ENCODE measurements at regions not wholly inside any gene's neighbourhood (a gene's known extent, or its start where the extent isn't known, plus 50 kb on each side); places are given as distances from the start of the nearest gene placed in this dataset.
"Not testable (repeated sequence)": the region's sequence is repeated elsewhere in the genome, so short reads cannot be mapped to it uniquely, and the experiment has no call there.

DNA sequence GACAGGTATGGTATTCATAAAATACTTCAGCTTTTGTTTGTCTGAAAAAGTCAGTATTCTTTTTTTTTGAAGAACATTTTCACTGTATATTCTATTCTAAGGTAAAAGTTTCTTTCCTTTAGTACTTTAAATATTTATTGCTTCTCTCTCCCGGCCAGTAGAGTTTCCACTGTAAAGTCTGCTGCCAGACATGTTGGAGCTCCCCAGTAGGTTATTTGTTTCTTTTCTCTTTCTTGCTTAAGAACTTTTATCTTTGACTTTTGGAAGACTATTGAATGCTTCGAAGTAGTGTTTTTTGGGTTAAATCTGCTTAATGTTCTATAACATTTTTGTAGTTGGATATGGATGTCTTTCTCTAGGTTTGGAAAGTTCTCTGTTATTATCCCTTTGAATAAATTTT lies 1613.3 kb downstream of the SPATA31A7 start:
- ATAC-seq; H3K79me2 ChIP-seq (ENCODE audit: insufficient read depth, low read length); in situ Hi-C loops (cut with HindIII; ENCODE audit: extremely low pct_ligation_motif_present, low pct_unique_long_range_greater_than_20kb); intact Hi-C loops (cut with micrococcal nuclease; ENCODE audit: unreplicated experiment); H3K27ac ChIP-seq (ENCODE audit: extremely low read length, insufficient read depth, low read length); H3K9me3 ChIP-seq (ENCODE audit: low read length); H3K27me3 ChIP-seq (ENCODE audit: control insufficient read depth in 1 of 2, insufficient read depth in 2 of 2, low read length in 2 of 2); H4K20me1 ChIP-seq (ENCODE audit: insufficient read depth, low read length); H3K9ac ChIP-seq (ENCODE audit: insufficient read depth, low read depth, low read length); FAIRE-seq; H3K36me3 ChIP-seq (replicated peaks in 1 of 2; ENCODE audit: control insufficient read depth in 1 of 2, insufficient read depth in 2 of 2, low read length in 2 of 2); DNase-seq (ENCODE audit: low spot score); CTCF ChIA-PET (ENCODE audit: low intra/inter-chr PET ratio, low total read pairs); TF ChIP-seq FOXP1 (CRISPR knock-in tag; IDR thresholded peaks at IDR 0.05): not testable (repeated sequence)
- Histone ChIP-seq H3K4me3 (replicated peaks in 1 of 3; ENCODE audit: insufficient read depth in 1 of 3, low read depth in 2 of 3, low read length in 3 of 3) (peak overlapping the region; percentile 2 to 84 (median 75); a peak in 3 of 6 replicates), H3K4me1 (ENCODE audit: insufficient read depth, low read length) (peaks cover 10% of the 10 kb centered on the region; the same call in 1 of the 2 replicates), H3K4me2 (ENCODE audit: low read depth, low read length) (peak overlapping the region; percentile 54), H2AFZ (ENCODE audit: low read length) (peak overlapping the region; percentile 2)
- WGBS (ENCODE audit: low lambda C conversion rate): 27% methylated on average over 2 of the region's 2 CpGs
- TSS peak; percentile 70 for BruUV-seq (replicated peaks)
- TF ChIP-seq NBN (conservative IDR thresholded peaks at IDR 0.05) (0 out of 2 replicates have a peak, but pooled peaks have one; percentile 47), ARNT (IDR thresholded peaks at IDR 0.05) (0 out of 2 replicates have a peak, but pooled peaks have one; percentile 14), FOXP1 (IDR thresholded peaks at IDR 0.05) (0 out of 2 replicates have a peak, but pooled peaks have one; percentile 34)
- POLR2A ChIA-PET: interaction anchor here (1.3 kb wide), 1 partner anchor 1014 kb away, joined by 6 read pairs; no protein-coding TSS in a partner anchor

- ATAC-seq; H4K20me1 ChIP-seq (ENCODE audit: insufficient read depth, low read length); FAIRE-seq; H3K79me2 ChIP-seq (ENCODE audit: insufficient read depth, low read length); H3K27ac ChIP-seq (ENCODE audit: extremely low read length, insufficient read depth, low read length); POLR2A ChIA-PET; in situ Hi-C loops (cut with HindIII; ENCODE audit: extremely low pct_ligation_motif_present, low pct_unique_long_range_greater_than_20kb); CTCF ChIA-PET (ENCODE audit: low intra/inter-chr PET ratio, low total read pairs); intact Hi-C loops (cut with micrococcal nuclease; ENCODE audit: unreplicated experiment); H2AFZ ChIP-seq (ENCODE audit: low read length); H3K4me2 ChIP-seq (ENCODE audit: low read depth, low read length); DNase-seq (ENCODE audit: low spot score); H3K9me3 ChIP-seq (ENCODE audit: low read length); H3K9ac ChIP-seq (ENCODE audit: insufficient read depth, low read depth, low read length); H3K36me3 ChIP-seq (replicated peaks in 1 of 2; ENCODE audit: control insufficient read depth in 1 of 2, insufficient read depth in 2 of 2, low read length in 2 of 2); H3K4me3 ChIP-seq (replicated peaks in 1 of 3; ENCODE audit: insufficient read depth in 1 of 3, low read depth in 2 of 3, low read length in 3 of 3); H3K27me3 ChIP-seq (ENCODE audit: control insufficient read depth in 1 of 2, insufficient read depth in 2 of 2, low read length in 2 of 2); BruUV-seq (replicated peaks): not testable (repeated sequence)
- 12% methylated on average over 1 of the region's 1 CpG for WGBS (ENCODE audit: low lambda C conversion rate)
- peaks cover 10% of the 10 kb centered on the region; the same call in 1 of the 2 replicates for H3K4me1 ChIP-seq (ENCODE audit: insufficient read depth, low read length)
Measured at GRCh38 chr9:62804314-62804713, 1614.5 kb downstream of the SPATA31A7 start.

DNA sequence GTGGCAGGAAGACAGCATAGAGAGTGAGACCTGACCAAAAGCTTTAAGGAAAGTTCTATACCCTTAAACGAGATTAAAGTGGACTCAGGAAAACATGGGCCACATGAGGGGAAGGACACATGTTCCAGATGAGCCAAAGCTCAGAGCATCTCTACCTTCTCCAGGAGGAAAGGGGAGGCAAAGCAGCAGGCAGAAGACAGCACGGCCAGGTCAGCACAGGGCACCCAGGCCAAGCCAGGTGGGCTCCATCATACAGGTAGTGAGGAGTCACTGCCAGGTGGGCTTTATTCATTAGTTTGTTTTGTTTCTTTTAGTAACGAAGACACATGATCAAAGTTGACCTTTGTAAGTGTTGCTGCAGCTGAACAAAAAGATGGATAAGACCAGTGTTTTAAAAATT lies 1617.6 kb downstream of the SPATA31A7 start:
- H3K9me3 ChIP-seq (ENCODE audit: low read length); POLR2A ChIA-PET; H3K4me2 ChIP-seq (ENCODE audit: low read depth, low read length); H3K36me3 ChIP-seq (replicated peaks in 1 of 2; ENCODE audit: control insufficient read depth in 1 of 2, insufficient read depth in 2 of 2, low read length in 2 of 2); H3K9ac ChIP-seq (ENCODE audit: insufficient read depth, low read depth, low read length); FAIRE-seq; DNase-seq (ENCODE audit: low spot score); H3K27me3 ChIP-seq (ENCODE audit: control insufficient read depth in 1 of 2, insufficient read depth in 2 of 2, low read length in 2 of 2); ATAC-seq; H3K27ac ChIP-seq (ENCODE audit: extremely low read length, insufficient read depth, low read length); H3K4me3 ChIP-seq (replicated peaks in 1 of 3; ENCODE audit: insufficient read depth in 1 of 3, low read depth in 2 of 3, low read length in 3 of 3); H3K79me2 ChIP-seq (ENCODE audit: insufficient read depth, low read length); H3K4me1 ChIP-seq (ENCODE audit: insufficient read depth, low read length); H4K20me1 ChIP-seq (ENCODE audit: insufficient read depth, low read length); in situ Hi-C loops (cut with HindIII; ENCODE audit: extremely low pct_ligation_motif_present, low pct_unique_long_range_greater_than_20kb); intact Hi-C loops (cut with micrococcal nuclease; ENCODE audit: unreplicated experiment); CTCF ChIA-PET (ENCODE audit: low intra/inter-chr PET ratio, low total read pairs); BruUV-seq (replicated peaks); H2AFZ ChIP-seq (ENCODE audit: low read length): not testable (repeated sequence)
- WGBS (ENCODE audit: low lambda C conversion rate): 23% methylated on average over 3 of the region's 3 CpGs

GRCh38 chr9:62808081-62808480 lies 1618.2 kb downstream of the SPATA31A7 start:
- BruUV-seq (replicated peaks); H3K36me3 ChIP-seq (replicated peaks in 1 of 2; ENCODE audit: control insufficient read depth in 1 of 2, insufficient read depth in 2 of 2, low read length in 2 of 2); H2AFZ ChIP-seq (ENCODE audit: low read length); intact Hi-C loops (cut with micrococcal nuclease; ENCODE audit: unreplicated experiment); H3K9ac ChIP-seq (ENCODE audit: insufficient read depth, low read depth, low read length); in situ Hi-C loops (cut with HindIII; ENCODE audit: extremely low pct_ligation_motif_present, low pct_unique_long_range_greater_than_20kb); H3K4me2 ChIP-seq (ENCODE audit: low read depth, low read length); H3K27ac ChIP-seq (ENCODE audit: extremely low read length, insufficient read depth, low read length); H3K27me3 ChIP-seq (ENCODE audit: control insufficient read depth in 1 of 2, insufficient read depth in 2 of 2, low read length in 2 of 2); ATAC-seq; DNase-seq (ENCODE audit: low spot score); H3K4me3 ChIP-seq (replicated peaks in 1 of 3; ENCODE audit: insufficient read depth in 1 of 3, low read depth in 2 of 3, low read length in 3 of 3); H3K9me3 ChIP-seq (ENCODE audit: low read length); H3K4me1 ChIP-seq (ENCODE audit: insufficient read depth, low read length); POLR2A ChIA-PET; H3K79me2 ChIP-seq (ENCODE audit: insufficient read depth, low read length); CTCF ChIA-PET (ENCODE audit: low intra/inter-chr PET ratio, low total read pairs); H4K20me1 ChIP-seq (ENCODE audit: insufficient read depth, low read length); FAIRE-seq: not testable (repeated sequence)
- WGBS (ENCODE audit: low lambda C conversion rate): 47% methylated on average over 3 of the region's 3 CpGs

Data from HepG2 (cell line).